H9 (cell line): ENCODE measurements at regions not wholly inside any gene's neighbourhood (a gene's known extent, or its start where the extent isn't known, plus 50 kb on each side); places are given as distances from the start of the nearest gene placed in this dataset.

ENCODE experiments used
- DNase-seq: peaks from one replicate; pipeline ENCODE4 v3.0.0-alpha.2; 2017
- H2AFZ ChIP-seq: one replicate; pipeline ENCODE4 v1.6.1; 2013; ENCODE audit warnings: mild to moderate bottlenecking, low read length, control low read depth, moderate library complexity
- H2AK5ac ChIP-seq: 2 replicates; pipeline ENCODE4 v1.6.1; 2013; ENCODE audit warnings: low read length, control low read depth, mixed read lengths; ENCODE audit not compliant: insufficient read length
- H2BK120ac ChIP-seq: one replicate; pipeline ENCODE4 v1.6.1; 2013; ENCODE audit warnings: low read depth, mild to moderate bottlenecking, low read length, control low read depth, inconsistent platforms; ENCODE audit not compliant: poor library complexity, severe bottlenecking
- H2BK12ac ChIP-seq: 2 replicates; pipeline ENCODE4 v1.6.1; 2013; ENCODE audit warnings: low read length, control low read depth, mixed read lengths, low read depth; ENCODE audit not compliant: insufficient read length
- H2BK15ac ChIP-seq: 2 replicates; pipeline ENCODE4 v1.6.1; 2013; ENCODE audit warnings: low read depth, low read length, control low read depth
- H2BK20ac ChIP-seq: one replicate; pipeline ENCODE4 v1.6.1; 2013; ENCODE audit warnings: low read depth, mild to moderate bottlenecking, low read length, control low read depth, inconsistent platforms; ENCODE audit not compliant: poor library complexity, severe bottlenecking
- H2BK5ac ChIP-seq: 2 replicates; pipeline ENCODE4 v1.6.1; 2013; ENCODE audit warnings: low read length, control low read depth, mixed read lengths; ENCODE audit not compliant: insufficient read length
- H3K14ac ChIP-seq: 2 replicates; pipeline ENCODE4 v1.6.1; 2013; ENCODE audit warnings: low read length, control low read depth; ENCODE audit not compliant: insufficient read depth
- H3K18ac ChIP-seq: 2 replicates; pipeline ENCODE4 v1.6.1; 2013; ENCODE audit warnings: low read depth, mild to moderate bottlenecking, mixed read lengths, low read length, control low read depth; ENCODE audit not compliant: insufficient read length
- H3K23ac ChIP-seq: 2 replicates; pipeline ENCODE4 v1.6.1; 2013; ENCODE audit warnings: low read length, control low read depth, mixed read lengths, low read depth; ENCODE audit not compliant: insufficient read length
- H3K23me2 ChIP-seq: 2 replicates; pipeline ENCODE4 v1.6.1; 2013; ENCODE audit warnings: low read depth, mild to moderate bottlenecking, mixed read lengths, low read length, control low read depth; ENCODE audit not compliant: insufficient read length, poor library complexity, severe bottlenecking
- H3K27ac ChIP-seq: 2 replicates; pipeline ENCODE4 v1.5.1; 2013; ENCODE audit warnings: low read length, control low read depth, mixed read lengths, low read depth; ENCODE audit not compliant: insufficient read length
- H3K27me3 ChIP-seq: 2 replicates; pipeline ENCODE4 v1.6.1; 2013; ENCODE audit warnings: low read length, control low read depth, inconsistent platforms; ENCODE audit not compliant: insufficient read depth
- H3K4ac ChIP-seq: 2 replicates; pipeline ENCODE4 v1.6.1; 2013; ENCODE audit warnings: low read depth, mild to moderate bottlenecking, control low read depth, inconsistent platforms, low read length, moderate library complexity
- H3K4me1 ChIP-seq: 2 replicates; pipeline ENCODE4 v1.6.1; 2013; ENCODE audit warnings: low read length, control low read depth, inconsistent platforms; ENCODE audit not compliant: insufficient read depth
- H3K4me2 ChIP-seq: 2 replicates; pipeline ENCODE4 v1.6.1; 2013; ENCODE audit warnings: low read length, control low read depth, mixed read lengths; ENCODE audit not compliant: insufficient read length, insufficient read depth
- H3K56ac ChIP-seq: 2 replicates; pipeline ENCODE4 v1.6.1; 2013; ENCODE audit warnings: low read depth, mild to moderate bottlenecking, mixed read lengths, low read length, control low read depth; ENCODE audit not compliant: insufficient read length
- H3K79me1 ChIP-seq: 2 replicates; pipeline ENCODE4 v1.6.1; 2013; ENCODE audit warnings: low read depth, mild to moderate bottlenecking, moderate library complexity, low read length, control low read depth, inconsistent platforms; ENCODE audit not compliant: insufficient read depth, poor library complexity, severe bottlenecking
- H3K79me2 ChIP-seq: 2 replicates; pipeline ENCODE4 v1.6.1; 2013; ENCODE audit warnings: low read length, control low read depth, inconsistent platforms; ENCODE audit not compliant: insufficient read depth
- H3K9ac ChIP-seq: 2 replicates; pipeline ENCODE4 v1.6.1; 2013; ENCODE audit warnings: low read length, control low read depth, mixed read lengths; ENCODE audit not compliant: insufficient read length; ENCODE audit errors: extremely low read depth
- H3K9me3 ChIP-seq: one replicate; pipeline ENCODE4 v1.6.1; 2013; ENCODE audit warnings: low read depth, low read length, inconsistent platforms; ENCODE audit not compliant: control insufficient read depth
- H3T11ph ChIP-seq: one replicate; pipeline ENCODE4 v1.6.1; 2013; ENCODE audit warnings: mild to moderate bottlenecking, low read length, control low read depth, inconsistent platforms
- H4K20me1 ChIP-seq: one replicate; pipeline ENCODE4 v1.6.1; 2013; ENCODE audit not compliant: control insufficient read depth, insufficient read length, insufficient read depth
- H4K5ac ChIP-seq: 2 replicates; pipeline ENCODE4 v1.6.1; 2013; ENCODE audit warnings: low read depth, mild to moderate bottlenecking, mixed read lengths, low read length, control low read depth; ENCODE audit not compliant: insufficient read length
- H4K8ac ChIP-seq: replicated peaks from 2 replicates; pipeline ENCODE4 v1.6.1; 2013; ENCODE audit warnings: low read length, control low read depth, mixed read lengths, low read depth; ENCODE audit not compliant: insufficient read length
- H4K91ac ChIP-seq: 2 replicates; pipeline ENCODE4 v1.6.1; 2013; ENCODE audit warnings: low read depth, mild to moderate bottlenecking, moderate library complexity, mixed read lengths, low read length, control low read depth; ENCODE audit not compliant: insufficient read length
- H3K27ac Mint-ChIP-seq, 3 experiments: 2 replicates in 2 of 3; 3 replicates in 1 of 3; pipeline ENCODE4 v1.8.0; 2020 to 2021; ENCODE audit warnings: mixed read lengths in 3 of 3, mild to moderate bottlenecking in 1 of 3, moderate library complexity in 1 of 3
- H3K27me3 Mint-ChIP-seq: 2 replicates; pipeline ENCODE4 v1.8.0; 2021; ENCODE audit warnings: low read depth, mild to moderate bottlenecking, moderate library complexity, mixed read lengths
- H3K36me3 Mint-ChIP-seq, 3 experiments: 2 replicates in 2 of 3; 3 replicates in 1 of 3; pipeline ENCODE4 v1.8.0; 2020 to 2021; ENCODE audit warnings: low read depth in 3 of 3, mixed read lengths in 3 of 3; ENCODE audit not compliant: insufficient read depth in 1 of 3
- H3K4me1 Mint-ChIP-seq, 2 experiments: 2 replicates each; pipeline ENCODE4 v1.8.0; 2020; ENCODE audit warnings: mixed read lengths in 2 of 2
- H3K4me3 Mint-ChIP-seq, 2 experiments: 2 replicates in 1 of 2; 3 replicates in 1 of 2; pipeline ENCODE4 v1.8.0; 2020 to 2021; ENCODE audit warnings: mild to moderate bottlenecking in 2 of 2, mixed read lengths in 2 of 2, moderate library complexity in 1 of 2
- H3K9me3 Mint-ChIP-seq, 2 experiments: 2 replicates in 1 of 2; 3 replicates in 1 of 2; pipeline ENCODE4 v1.8.0; 2020; ENCODE audit warnings: mild to moderate bottlenecking in 2 of 2, mixed read lengths in 2 of 2, moderate library complexity in 1 of 2
- CTCF ChIP-seq: fragments of 200-600 bp; sonication (generic); conservative IDR thresholded peaks from 3 replicates; pipeline ENCODE4 v1.8.0; 2021; ENCODE audit warnings: antibody characterized with exemption, mild to moderate bottlenecking
- WGBS: extraction: QIAGEN DNeasy Blood & Tissue Kit; methylation state at CpG from one replicate; pipeline ENCODE4 v1.1.7; 2013; ENCODE audit warnings: missing lambda C conversion rate, low lambda C conversion rate, mixed read lengths; ENCODE audit not compliant: insufficient read length; ENCODE audit errors: extremely low coverage; 5-methylcytosine and 5-hydroxymethylcytosine counted together

GRCh38 chr22:48873191-48873520 is 954.5 kb downstream of the BRD1 start:
- H3K9ac ChIP-seq = no peak overlapping the region
- no peak overlapping the region for H3K4ac ChIP-seq
- H2AFZ ChIP-seq = no peak overlapping the region
- no peak for TF ChIP-seq CTCF
- Mint-ChIP-seq H3K27ac (no peak overlapping the region), H3K4me1 (peaks cover 11 to 20% of the 10 kb centered on the region in 2 experiments), H3K4me3 (no peak overlapping the region), H3K27me3 (peaks cover 31% of the 10 kb centered on the region), H3K36me3 (no peaks in the 10 kb centered on the region), H3K9me3 (peaks cover 0 to 4% of the 10 kb centered on the region in 2 experiments; a peak in 2 of 5 replicates)
- no peak overlapping the region for H4K8ac ChIP-seq
- no peak for DNase-seq
- H3K56ac ChIP-seq = no peak overlapping the region
- H2BK15ac ChIP-seq = no peak overlapping the region
- H3K9me3 ChIP-seq = no peaks in the 10 kb centered on the region
- WGBS = no CpG with 5 or more reads among the region's 3 CpGs
- no peak overlapping the region for H3K18ac ChIP-seq
- H3K27ac ChIP-seq = no peak overlapping the region
- H3K14ac ChIP-seq = no peak overlapping the region
- no peak overlapping the region for H2AK5ac ChIP-seq
- no peak overlapping the region for H2BK5ac ChIP-seq
- H4K91ac ChIP-seq = no peak overlapping the region
- H3K79me1 ChIP-seq = no peaks in the 10 kb centered on the region
- no peaks in the 10 kb centered on the region for H3K4me1 ChIP-seq
- no peaks in the 10 kb centered on the region for H3K27me3 ChIP-seq
- no peak overlapping the region for H4K5ac ChIP-seq
- H2BK120ac ChIP-seq = no peak overlapping the region
- H2BK12ac ChIP-seq = no peak overlapping the region
- H3K79me2 ChIP-seq = no peaks in the 10 kb centered on the region
- no peak overlapping the region for H3K4me2 ChIP-seq
- no peaks in the 10 kb centered on the region for H4K20me1 ChIP-seq
- no peak overlapping the region for H3T11ph ChIP-seq
- H2BK20ac ChIP-seq = no peak overlapping the region
- H3K23me2 ChIP-seq = no peaks in the 10 kb centered on the region
- H3K23ac ChIP-seq = no peak overlapping the region
